ENCODE measurements at regions not wholly inside any gene's neighbourhood (a gene's known extent, or its start where the extent isn't known, plus 50 kb on each side); places are given as distances from the start of the nearest gene placed in this dataset.

GRCh38 chr5:4905674-4906520 lies 234.2 kb upstream of the ADAMTS16 start:
- no peaks in the 10 kb centered on the region for H3K36me3 ChIP-seq (ENCODE audit: insufficient read depth)
- no peak for TF ChIP-seq CTCF (conservative IDR thresholded peaks at IDR 0.05; ENCODE audit: low read depth, low read length)
- no peak overlapping the region for H3K4me3 ChIP-seq (IDR thresholded peaks at IDR 0.05; ENCODE audit: insufficient read depth, low read depth, low read length)

GRCh38 chr5:4906786-4907185 lies 233.3 kb upstream of the ADAMTS16 start:
- H3K27me3 ChIP-seq (ENCODE audit: insufficient read depth, low read depth) = no peaks in the 10 kb centered on the region
- H3K9ac ChIP-seq = no peak overlapping the region
- no peak overlapping the region for H3K27ac ChIP-seq
- no peak overlapping the region for H3K4me2 ChIP-seq
- TF ChIP-seq CTCF (conservative IDR thresholded peaks at IDR 0.05; ENCODE audit: low read depth, low read length) = no peak
- no peak overlapping the region for H3K4me3 ChIP-seq (IDR thresholded peaks at IDR 0.05; ENCODE audit: insufficient read depth, low read depth, low read length)
- no peaks in the 10 kb centered on the region for H3K4me1 ChIP-seq (ENCODE audit: low read depth, poor library complexity, severe bottlenecking)
- H3K36me3 ChIP-seq (ENCODE audit: insufficient read depth) = no peaks in the 10 kb centered on the region
- no peaks in the 10 kb centered on the region for H3K79me2 ChIP-seq (ENCODE audit: insufficient read depth, low read depth)
- H4K20me1 ChIP-seq (ENCODE audit: insufficient read depth) = no peaks in the 10 kb centered on the region
- H2AFZ ChIP-seq (ENCODE audit: low read depth) = no peak overlapping the region

More at GRCh38 chr5:4905674-4906520, 234.2 kb upstream of the ADAMTS16 start:
- Histone ChIP-seq H3K27ac (no peak overlapping the region), H3K27me3 (ENCODE audit: insufficient read depth, low read depth) (no peaks in the 10 kb centered on the region), H4K20me1 (ENCODE audit: insufficient read depth) (no peaks in the 10 kb centered on the region), H3K4me2 (no peak overlapping the region), H3K79me2 (ENCODE audit: insufficient read depth, low read depth) (no peaks in the 10 kb centered on the region), H3K4me1 (ENCODE audit: low read depth, poor library complexity, severe bottlenecking) (no peaks in the 10 kb centered on the region), H3K9ac (no peak overlapping the region), H2AFZ (ENCODE audit: low read depth) (no peak overlapping the region)

- no peaks in the 10 kb centered on the region for H3K36me3 ChIP-seq (ENCODE audit: insufficient read depth)
- no peak overlapping the region for H3K27ac ChIP-seq
- no peak overlapping the region for H3K4me2 ChIP-seq
- H3K4me3 ChIP-seq (IDR thresholded peaks at IDR 0.05; ENCODE audit: insufficient read depth, low read depth, low read length) = no peak overlapping the region
- H3K4me1 ChIP-seq (ENCODE audit: low read depth, poor library complexity, severe bottlenecking) = no peaks in the 10 kb centered on the region
- H3K27me3 ChIP-seq (ENCODE audit: insufficient read depth, low read depth) = no peaks in the 10 kb centered on the region
- H3K9ac ChIP-seq = no peak overlapping the region
- TF ChIP-seq CTCF (conservative IDR thresholded peaks at IDR 0.05; ENCODE audit: low read depth, low read length) = no peak
- H2AFZ ChIP-seq (ENCODE audit: low read depth) = no peak overlapping the region
- no peaks in the 10 kb centered on the region for H3K79me2 ChIP-seq (ENCODE audit: insufficient read depth, low read depth)
- no peaks in the 10 kb centered on the region for H4K20me1 ChIP-seq (ENCODE audit: insufficient read depth)
Measured at GRCh38 chr5:4907571-4907970, 232.6 kb upstream of the ADAMTS16 start.

- Histone ChIP-seq H3K4me3 (IDR thresholded peaks at IDR 0.05; ENCODE audit: insufficient read depth, low read depth, low read length) (no peak overlapping the region), H3K36me3 (ENCODE audit: insufficient read depth) (no peaks in the 10 kb centered on the region), H3K79me2 (ENCODE audit: insufficient read depth, low read depth) (no peaks in the 10 kb centered on the region), H3K4me2 (no peak overlapping the region), H4K20me1 (ENCODE audit: insufficient read depth) (no peaks in the 10 kb centered on the region), H3K4me1 (ENCODE audit: low read depth, poor library complexity, severe bottlenecking) (no peaks in the 10 kb centered on the region), H2AFZ (ENCODE audit: low read depth) (no peak overlapping the region), H3K27ac (no peak overlapping the region), H3K27me3 (ENCODE audit: insufficient read depth, low read depth) (no peaks in the 10 kb centered on the region), H3K9ac (no peak overlapping the region)
- no peak for TF ChIP-seq CTCF (conservative IDR thresholded peaks at IDR 0.05; ENCODE audit: low read depth, low read length)
Measured at GRCh38 chr5:4909086-4909485, 231.0 kb upstream of the ADAMTS16 start.
